Esophagus muscularis mucosa (tissue), 4 donors: ENCODE measurements at regions not wholly inside any gene's neighbourhood (a gene's known extent, or its start where the extent isn't known, plus 50 kb on each side); places are given as distances from the start of the nearest gene placed in this dataset.
"Not testable (repeated sequence)": the region's sequence is repeated elsewhere in the genome, so short reads cannot be mapped to it uniquely, and the experiment has no call there.

ENCODE experiments used
- DNase-seq: peaks from one replicate; pipeline ENCODE4 v3.0.0-alpha.2; 2017; ENCODE audit errors: extremely low spot score
- H3K27ac ChIP-seq, 4 donors: fragments of 200-600 bp; sonication (generic); replicated peaks in 1 of 4; 1 replicate in 3 of 4; 2 replicates in 1 of 4; pipeline ENCODE4 v1.5.1; 2016 to 2019; ENCODE audit warnings: mild to moderate bottlenecking in 1 of 4
- H3K27me3 ChIP-seq, 4 donors: fragments of 200-600 bp; sonication (generic); one replicate each; pipeline versions ENCODE4 v1.5.1 to v1.6.0; 2016 to 2019
- H3K36me3 ChIP-seq, 4 donors: fragments of 200-600 bp; sonication (generic); one replicate each; pipeline ENCODE4 v1.5.1; 2016 to 2019
- H3K4me1 ChIP-seq, 4 donors: fragments of 200-600 bp; sonication (generic); one replicate each; pipeline ENCODE4 v1.5.1; 2016 to 2019
- H3K4me3 ChIP-seq, 4 donors: fragments of 200-600 bp; sonication (generic); 1 replicate in 2 of 4; 2 replicates in 2 of 4; pipeline ENCODE4 v1.5.1; 2016 to 2019; ENCODE audit warnings: mild to moderate bottlenecking in 4 of 4, moderate library complexity in 1 of 4
- H3K9me3 ChIP-seq, 4 donors: fragments of 200-600 bp; sonication (generic); 1 replicate in 3 of 4; 2 replicates in 1 of 4; pipeline ENCODE4 v1.5.1; 2016 to 2019
- CTCF ChIP-seq, 3 experiments: fragments of 200-600 bp in 2 of 3; fragments of 450-650 bp in 1 of 3; sonication (generic) in 2 of 3; IDR thresholded peaks; one replicate each; pipeline ENCODE4 v1.5.1; 2017 to 2019; ENCODE audit warnings: antibody characterized with exemption in 3 of 3, mild to moderate bottlenecking in 2 of 3, moderate library complexity in 1 of 3
- EP300 ChIP-seq: sonication (generic); formaldehyde crosslinking; IDR thresholded peaks from one replicate; pipeline ENCODE4 v1.6.1; 2017; ENCODE audit warnings: antibody characterized with exemption
- POLR2A ChIP-seq: fragments of 450-650 bp; IDR thresholded peaks from one replicate; pipeline ENCODE4 v1.6.1; 2017; ENCODE audit warnings: antibody characterized with exemption, moderate library complexity, mild to moderate bottlenecking, low read depth
- POLR2AphosphoS5 ChIP-seq, 2 donors: sonication (generic); formaldehyde crosslinking; IDR thresholded peaks; one replicate each; pipeline ENCODE4 v1.6.1; 2017; ENCODE audit warnings: antibody characterized with exemption in 2 of 2
- WGBS: methylation state at CpG from one replicate; pipeline ENCODE4 v1.1.5; 2018; 5-methylcytosine and 5-hydroxymethylcytosine counted together
- intact Hi-C: fragments of 100-400 bp; cut with DNase I; formaldehyde crosslinking; loops from one replicate; pipeline ENCODE4 v1.15.1; 2023

DNA sequence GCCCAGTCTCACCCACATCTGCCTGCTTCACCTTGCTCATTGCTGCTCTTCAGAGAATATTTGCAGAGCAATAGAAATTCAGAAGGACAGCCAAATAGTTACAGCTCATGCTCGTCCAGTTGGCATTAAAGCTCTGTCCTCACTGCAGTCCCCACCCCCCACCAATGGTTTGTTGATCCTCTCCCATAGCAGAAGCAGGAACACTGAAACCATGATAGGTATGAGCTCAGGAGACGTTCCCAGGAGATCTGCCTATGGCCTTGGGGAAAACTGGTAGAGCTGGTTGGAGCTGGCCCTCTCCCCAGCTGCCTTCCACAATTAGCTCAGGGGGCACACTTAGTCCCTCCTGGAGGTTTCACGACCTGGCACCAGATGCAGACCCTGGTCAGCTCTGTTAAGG lies 68.6 kb upstream of the KMT2C start:
- DNase-seq: no peak
- intact Hi-C loops: no loop called here
- H3K36me3 ChIP-seq: no peaks in the 10 kb centered on the region
- no peak for TF ChIP-seq POLR2A
- no peak for TF ChIP-seq CTCF (IDR thresholded peaks at IDR 0.05)
- no peak for TF ChIP-seq EP300
- no peak for TF ChIP-seq POLR2AphosphoS5 (IDR thresholded peaks at IDR 0.05)
- H3K27ac ChIP-seq: no peak overlapping the region
- no peaks in the 10 kb centered on the region for H3K9me3 ChIP-seq
- no peaks in the 10 kb centered on the region for H3K4me1 ChIP-seq
- H3K4me3 ChIP-seq: no peak overlapping the region
- no peaks in the 10 kb centered on the region for H3K27me3 ChIP-seq
- 47% methylated on average over 2 of the region's 3 CpGs for WGBS

GRCh38 chr7:152502813-152503790 lies 67.3 kb upstream of the KMT2C start:
- intact Hi-C loops: no loop called here
- Histone ChIP-seq H3K4me1 (no peaks in the 10 kb centered on the region), H3K9me3 (no peaks in the 10 kb centered on the region), H3K27me3 (no peaks in the 10 kb centered on the region), H3K27ac (no peak overlapping the region), H3K36me3 (no peaks in the 10 kb centered on the region), H3K4me3 (no peak overlapping the region)
- TF ChIP-seq CTCF (IDR thresholded peaks at IDR 0.05) (no peak), POLR2A (no peak), POLR2AphosphoS5 (IDR thresholded peaks at IDR 0.05) (no peak), EP300 (no peak)
- 83% methylated on average over 12 of the region's 13 CpGs for WGBS
- DNase-seq: no peak

DNA sequence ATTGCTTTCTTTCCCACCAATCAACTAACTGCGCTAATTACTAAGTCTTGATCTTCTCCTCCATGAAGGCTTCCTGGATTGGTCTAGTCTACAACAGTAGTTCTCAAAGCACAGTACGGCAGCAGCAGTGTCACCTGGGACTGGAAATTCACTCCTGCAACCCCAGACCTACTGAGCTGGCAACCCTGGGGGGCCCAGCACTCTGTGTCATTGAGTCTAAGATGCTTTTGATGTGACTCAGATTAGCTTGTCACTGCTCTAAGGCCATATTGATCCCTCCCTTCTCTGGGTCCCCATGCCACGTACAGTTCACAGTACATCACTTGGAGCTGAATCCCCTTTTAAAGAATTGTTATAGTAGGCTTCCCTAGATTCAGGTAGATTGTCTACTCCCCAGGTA lies 65.7 kb upstream of the KMT2C start:
- Histone ChIP-seq H3K9me3 (peaks cover 0 to 1% (median 0%) of the 10 kb centered on the region in 4 donors), H3K4me1 (no peaks in the 10 kb centered on the region), H3K27me3 (no peaks in the 10 kb centered on the region), H3K4me3 (no peak overlapping the region), H3K27ac (no peak overlapping the region), H3K36me3 (no peaks in the 10 kb centered on the region)
- DNase-seq: no peak
- WGBS: 87% methylated on average over 3 of the region's 3 CpGs
- intact Hi-C loops: no loop called here
- TF ChIP-seq EP300 (no peak), POLR2A (no peak), POLR2AphosphoS5 (IDR thresholded peaks at IDR 0.05) (no peak), CTCF (IDR thresholded peaks at IDR 0.05) (no peak)

- 89% methylated on average over 2 of the region's 2 CpGs for WGBS
- intact Hi-C loops: not testable (repeated sequence)
These were observed 64.2 kb upstream of the KMT2C start for GRCh38 chr7:152499969-152500368.

DNA sequence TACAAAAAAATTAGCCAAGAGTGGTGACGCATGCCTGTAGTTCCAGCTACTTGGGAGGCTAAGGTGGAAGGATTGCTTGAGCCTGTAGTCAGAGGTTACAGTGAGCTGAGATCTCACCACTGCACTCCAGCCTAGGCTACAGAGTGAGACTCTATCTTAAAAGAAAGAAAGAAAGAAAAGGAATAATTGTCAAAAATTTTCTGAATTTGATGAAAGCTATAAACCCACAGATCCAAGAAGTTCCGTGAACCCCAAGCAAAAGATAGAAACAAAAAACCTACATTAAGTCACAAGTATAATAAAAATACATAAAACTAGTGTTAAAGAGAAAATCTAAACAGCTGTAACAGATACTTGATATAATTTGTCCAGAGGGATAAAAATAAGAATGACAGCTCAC lies 60.1 kb upstream of the KMT2C start:
- no peaks in the 10 kb centered on the region for H3K36me3 ChIP-seq
- no peak for TF ChIP-seq POLR2AphosphoS5 (IDR thresholded peaks at IDR 0.05)
- no peak for TF ChIP-seq EP300
- no peak for TF ChIP-seq CTCF (IDR thresholded peaks at IDR 0.05)
- no peak for TF ChIP-seq POLR2A
- DNase-seq: no peak
- no peak overlapping the region for H3K27ac ChIP-seq
- no peak overlapping the region for H3K4me3 ChIP-seq
- no peaks in the 10 kb centered on the region for H3K4me1 ChIP-seq
- intact Hi-C loops: no loop called here
- 93% methylated on average over 2 of the region's 2 CpGs for WGBS
- H3K9me3 ChIP-seq: peaks cover 0 to 15% (median 5%) of the 10 kb centered on the region in 4 donors
- H3K27me3 ChIP-seq: no peaks in the 10 kb centered on the region

More at GRCh38 chr7:152499969-152500368, 64.2 kb upstream of the KMT2C start:
- H3K27ac ChIP-seq, H3K4me1 ChIP-seq, H3K27me3 ChIP-seq, H3K36me3 ChIP-seq, DNase-seq, H3K4me3 ChIP-seq: not testable (repeated sequence)
- peaks cover 0 to 15% (median 5%) of the 10 kb centered on the region in 4 donors for H3K9me3 ChIP-seq
